ENCODE measurements at regions not wholly inside any gene's neighbourhood (a gene's known extent, or its start where the extent isn't known, plus 50 kb on each side); places are given as distances from the start of the nearest gene placed in this dataset.
A peak's percentile ranks its signal among the peaks of the same experiment; 100 is the strongest.

- TF ChIP-seq ZNF592 (IDR thresholded peaks at IDR 0.05) = peak; percentile 97
- TF ChIP-seq REST (IDR thresholded peaks at IDR 0.05; ENCODE audit: borderline replicate concordance) = 0 out of 2 replicates have a peak, but pooled peaks have one; percentile 6
- no peak for TF ChIP-seq REST (CRISPR knock-in tag; IDR thresholded peaks at IDR 0.05; ENCODE audit: low read depth)
- peak; percentile 90 for TF ChIP-seq ATF4 (CRISPR knock-in tag; IDR thresholded peaks at IDR 0.05)
- TF ChIP-seq CREB5 (CRISPR knock-in tag; IDR thresholded peaks at IDR 0.05) = peak; percentile 87
- peak; percentile 72 to 77 for TF ChIP-seq NCOA2 (IDR thresholded peaks at IDR 0.05; ENCODE audit: partially characterized antibody in 2 of 2)
- peak; percentile 71; the same call in 1 of the 2 replicates for TF ChIP-seq MEF2A (IDR thresholded peaks at IDR 0.05; ENCODE audit: control insufficient read depth, low read depth, low read length)
- TF ChIP-seq ZNF75A (CRISPR knock-in tag; IDR thresholded peaks at IDR 0.05) = peak; percentile 77
- TF ChIP-seq TAF9B (IDR thresholded peaks at IDR 0.05; ENCODE audit: partially characterized antibody) = peak; percentile 56
- peak; percentile 100 for TF ChIP-seq PML (IDR thresholded peaks at IDR 0.05; ENCODE audit: low read length)
- TF ChIP-seq MYNN (IDR thresholded peaks at IDR 0.05) = peak; percentile 94
- no peak for TF ChIP-seq MYNN (CRISPR knock-in tag; IDR thresholded peaks at IDR 0.05)
- TF ChIP-seq PYGO2 (tag; IDR thresholded peaks at IDR 0.05) = peak; percentile 91
These were observed 90.9 kb upstream of the COX7C start (continued) for GRCh38 chr5:86526811-86527348.
